GM12878 (cell line): ENCODE measurements at regions not wholly inside any gene's neighbourhood (a gene's known extent, or its start where the extent isn't known, plus 50 kb on each side); places are given as distances from the start of the nearest gene placed in this dataset.

ENCODE experiments used
- ATAC-seq: fragments of 200-7000 bp; cut with Tn5 transposase; 3 replicates; pipeline ENCODE4 v1.9.1; 2020; ENCODE audit warnings: mild to moderate bottlenecking, moderate library complexity
- BruUV-seq: library from RNA; stranded (reverse); fragments of 400-500 nt; replicated peaks from 2 replicates; lab custom pipeline; 2021; lab: Mats Ljungman, UMichigan
- CTCF ChIA-PET: fragments of 300-600 bp; sonication (Branson Sonifier 250); formaldehyde crosslinking; extraction: SDS; loops from one replicate; lab custom pipeline; 2021; ENCODE audit warnings: inconsistent platforms; lab: Yijun Ruan, JAX
- POLR2A ChIA-PET: fragments of 350-600 bp; formaldehyde crosslinking; extraction: SDS; loops from one replicate; lab custom pipeline; 2021; ENCODE audit warnings: inconsistent platforms; lab: Charles Lee
- RAD21 ChIA-PET: fragments of 300-600 bp; sonication (Branson Sonifier 250); formaldehyde crosslinking; loops from one replicate; lab custom pipeline; 2023; ENCODE audit warnings: antibody characterized with exemption; ENCODE audit not compliant: unreplicated experiment; lab: Charles Lee
- SMC1A ChIA-PET: fragments of 300-600 bp; sonication (Branson Sonifier 250); formaldehyde crosslinking; loops from one replicate; lab custom pipeline; 2023; ENCODE audit not compliant: unreplicated experiment, uncharacterized antibody; lab: Charles Lee
- DNase-seq: peaks from one replicate; pipeline ENCODE4 v3.0.0-alpha.2; 2011; ENCODE audit warnings: low read depth, low spot score
- FAIRE-seq: peaks from 3 replicates; lab custom pipeline; 2011; peaks lifted over from hg19 to GRCh38; lab: Jason Lieb, UNC
- H2AFZ ChIP-seq: 2 replicates; pipeline ENCODE4 v1.6.0; 2011; ENCODE audit warnings: low read depth, low read length, control low read depth; ENCODE audit not compliant: control insufficient read depth
- H3K27ac ChIP-seq: 2 replicates; pipeline ENCODE4 v1.5.1; 2011; ENCODE audit warnings: control low read depth; ENCODE audit not compliant: control insufficient read depth, insufficient read depth
- H3K27me3 ChIP-seq, 2 experiments: replicated peaks in 1 of 2; 2 replicates each; pipeline versions ENCODE4 v1.6.0 to v1.6.1; 2011; ENCODE audit warnings: low read length in 1 of 2; ENCODE audit not compliant: control insufficient read depth in 2 of 2, insufficient read depth in 2 of 2
- H3K36me3 ChIP-seq, 2 experiments: 2 replicates each; pipeline ENCODE4 v1.5.1; 2011; ENCODE audit warnings: low read length in 1 of 2; ENCODE audit not compliant: control insufficient read depth in 2 of 2, insufficient read depth in 2 of 2
- H3K4me1 ChIP-seq: 2 replicates; pipeline ENCODE4 v1.6.1; 2011; ENCODE audit warnings: mild to moderate bottlenecking, low read length, moderate library complexity, mixed read lengths; ENCODE audit not compliant: control insufficient read depth, insufficient read depth
- H3K4me2 ChIP-seq: 2 replicates; pipeline ENCODE4 v1.6.0; 2011; ENCODE audit warnings: control low read depth; ENCODE audit not compliant: control insufficient read depth, insufficient read depth
- H3K4me3 ChIP-seq: fragments of 200-600 bp; sonication (generic); 2 replicates; pipeline ENCODE4 v1.5.1; 2016
- H3K79me2 ChIP-seq: 2 replicates; pipeline ENCODE4 v1.6.0; 2011; ENCODE audit warnings: low read length; ENCODE audit not compliant: control insufficient read depth, insufficient read depth
- H3K9ac ChIP-seq: 2 replicates; pipeline ENCODE4 v1.8.0; 2011; ENCODE audit warnings: low read length, control low read depth, mixed read lengths; ENCODE audit not compliant: control insufficient read depth, insufficient read depth
- H3K9me3 ChIP-seq: replicated peaks from 3 replicates; pipeline ENCODE4 v1.5.1; 2011; ENCODE audit warnings: mild to moderate bottlenecking, low read length; ENCODE audit not compliant: control insufficient read depth, insufficient read depth
- H4K20me1 ChIP-seq: 2 replicates; pipeline ENCODE4 v1.6.0; 2011; ENCODE audit not compliant: control insufficient read depth, insufficient read depth
- ATF7 ChIP-seq: fragments of 450-650 bp; IDR thresholded peaks from 2 replicates; pipeline ENCODE4 v1.6.1; 2016; ENCODE audit warnings: low read depth, mild to moderate bottlenecking
- CREM ChIP-seq: IDR thresholded peaks from 2 replicates; pipeline ENCODE4 v1.6.1; 2014; ENCODE audit warnings: antibody characterized with exemption, low read depth
- GATAD2B ChIP-seq: fragments of 450-650 bp; conservative IDR thresholded peaks from 2 replicates; pipeline ENCODE4 v1.6.1; 2017; ENCODE audit warnings: low read depth, mild to moderate bottlenecking, moderate library complexity
- RAD21 ChIP-seq: IDR thresholded peaks from 2 replicates; pipeline ENCODE4 v1.6.1; 2011; ENCODE audit warnings: mild to moderate bottlenecking, low read depth, low read length, moderate library complexity; ENCODE audit not compliant: insufficient read depth
- RUNX3 ChIP-seq: IDR thresholded peaks from 2 replicates; pipeline ENCODE4 v1.6.1; 2012; ENCODE audit warnings: low read length, inconsistent platforms
- SIN3A ChIP-seq: IDR thresholded peaks from 2 replicates; pipeline ENCODE4 v1.6.1; 2012; ENCODE audit warnings: low read depth, low read length, improper control_type of control experiment
- WGBS: methylation state at CpG from one replicate; pipeline ENCODE4 v1.1.6; 2016; ENCODE audit warnings: low lambda C conversion rate; ENCODE audit not compliant: insufficient replicate concordance, insufficient coverage; ENCODE audit errors: missing lambda C conversion rate; 5-methylcytosine and 5-hydroxymethylcytosine counted together
- in situ Hi-C: fragments of 300-500 bp; cut with MboI; formaldehyde crosslinking; loops from 9 replicates; pipeline ENCODE4 v1.14.3; 2018; ENCODE audit warnings: mixed read lengths
- intact Hi-C: fragments of 100-400 bp; cut with micrococcal nuclease; formaldehyde crosslinking; loops from one replicate; pipeline ENCODE4 v1.14.2; 2022; ENCODE audit not compliant: unreplicated experiment
- TF ChIP-seq, protein P1 (sequence below), 3 experiments: IDR thresholded peaks in 2 of 3; conservative IDR thresholded peaks in 1 of 3; 2 replicates each; pipeline ENCODE4 v1.5.1; 2011; ENCODE audit warnings: low read depth in 3 of 3, low read length in 3 of 3, mild to moderate bottlenecking in 3 of 3, control low read depth in 2 of 3, moderate library complexity in 2 of 3, inconsistent platforms in 1 of 3, mixed read lengths in 1 of 3; ENCODE audit not compliant: control insufficient read depth in 2 of 3, insufficient read depth in 1 of 3; ENCODE audit errors: extremely low read depth in 1 of 3
- TF ChIP-seq, protein P2 (sequence below): fragments of 450-650 bp; IDR thresholded peaks from 2 replicates; pipeline ENCODE4 v1.6.1; 2018; ENCODE audit warnings: mild to moderate bottlenecking, low read depth, moderate library complexity; ENCODE audit not compliant: partially characterized antibody
- TF ChIP-seq, protein P3 (sequence below): fragments of 150-350 bp; IDR thresholded peaks from 2 replicates; pipeline ENCODE4 v1.6.1; 2016; ENCODE audit warnings: low read depth, low read length

- Histone ChIP-seq H3K4me3 (no peak overlapping the region), H3K36me3 (no peaks in the 10 kb centered on the region), H3K4me2 (no peak overlapping the region), H3K27me3 (no peaks in the 10 kb centered on the region), H3K79me2 (no peaks in the 10 kb centered on the region), H3K9ac (no peak overlapping the region), H2AFZ (no peak overlapping the region), H3K9me3 (peaks cover 7% of the 10 kb centered on the region; the same call in 2 of the 3 replicates), H4K20me1 (no peaks in the 10 kb centered on the region), H3K4me1 (peaks cover 14% of the 10 kb centered on the region; the same call in 1 of the 2 replicates), H3K27ac (no peak overlapping the region)
- RAD21 ChIA-PET: interaction anchor here (1.4 kb wide), 1 partner anchor 143 kb away, joined by 9 read pairs; no protein-coding TSS in a partner anchor
- no TSS peak for BruUV-seq
- DNase-seq: no peak
- no peak for TF ChIP-seq CREM
- TF ChIP-seq, protein P1, sequence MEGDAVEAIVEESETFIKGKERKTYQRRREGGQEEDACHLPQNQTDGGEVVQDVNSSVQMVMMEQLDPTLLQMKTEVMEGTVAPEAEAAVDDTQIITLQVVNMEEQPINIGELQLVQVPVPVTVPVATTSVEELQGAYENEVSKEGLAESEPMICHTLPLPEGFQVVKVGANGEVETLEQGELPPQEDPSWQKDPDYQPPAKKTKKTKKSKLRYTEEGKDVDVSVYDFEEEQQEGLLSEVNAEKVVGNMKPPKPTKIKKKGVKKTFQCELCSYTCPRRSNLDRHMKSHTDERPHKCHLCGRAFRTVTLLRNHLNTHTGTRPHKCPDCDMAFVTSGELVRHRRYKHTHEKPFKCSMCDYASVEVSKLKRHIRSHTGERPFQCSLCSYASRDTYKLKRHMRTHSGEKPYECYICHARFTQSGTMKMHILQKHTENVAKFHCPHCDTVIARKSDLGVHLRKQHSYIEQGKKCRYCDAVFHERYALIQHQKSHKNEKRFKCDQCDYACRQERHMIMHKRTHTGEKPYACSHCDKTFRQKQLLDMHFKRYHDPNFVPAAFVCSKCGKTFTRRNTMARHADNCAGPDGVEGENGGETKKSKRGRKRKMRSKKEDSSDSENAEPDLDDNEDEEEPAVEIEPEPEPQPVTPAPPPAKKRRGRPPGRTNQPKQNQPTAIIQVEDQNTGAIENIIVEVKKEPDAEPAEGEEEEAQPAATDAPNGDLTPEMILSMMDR (IDR thresholded peaks at IDR 0.05 in 2 of 3, conservative IDR thresholded peaks at IDR 0.05 in 1 of 3; ENCODE audit: control insufficient read depth in 2 of 3, extremely low read depth in 1 of 3, insufficient read depth in 1 of 3, low read depth in 3 of 3, low read length in 3 of 3): no peak
- TF ChIP-seq RAD21: no peak
- no peak for TF ChIP-seq SIN3A
- no peak for TF ChIP-seq GATAD2B
- no peak for TF ChIP-seq ATF7
- no peak for TF ChIP-seq RUNX3
- TF ChIP-seq, protein P2, sequence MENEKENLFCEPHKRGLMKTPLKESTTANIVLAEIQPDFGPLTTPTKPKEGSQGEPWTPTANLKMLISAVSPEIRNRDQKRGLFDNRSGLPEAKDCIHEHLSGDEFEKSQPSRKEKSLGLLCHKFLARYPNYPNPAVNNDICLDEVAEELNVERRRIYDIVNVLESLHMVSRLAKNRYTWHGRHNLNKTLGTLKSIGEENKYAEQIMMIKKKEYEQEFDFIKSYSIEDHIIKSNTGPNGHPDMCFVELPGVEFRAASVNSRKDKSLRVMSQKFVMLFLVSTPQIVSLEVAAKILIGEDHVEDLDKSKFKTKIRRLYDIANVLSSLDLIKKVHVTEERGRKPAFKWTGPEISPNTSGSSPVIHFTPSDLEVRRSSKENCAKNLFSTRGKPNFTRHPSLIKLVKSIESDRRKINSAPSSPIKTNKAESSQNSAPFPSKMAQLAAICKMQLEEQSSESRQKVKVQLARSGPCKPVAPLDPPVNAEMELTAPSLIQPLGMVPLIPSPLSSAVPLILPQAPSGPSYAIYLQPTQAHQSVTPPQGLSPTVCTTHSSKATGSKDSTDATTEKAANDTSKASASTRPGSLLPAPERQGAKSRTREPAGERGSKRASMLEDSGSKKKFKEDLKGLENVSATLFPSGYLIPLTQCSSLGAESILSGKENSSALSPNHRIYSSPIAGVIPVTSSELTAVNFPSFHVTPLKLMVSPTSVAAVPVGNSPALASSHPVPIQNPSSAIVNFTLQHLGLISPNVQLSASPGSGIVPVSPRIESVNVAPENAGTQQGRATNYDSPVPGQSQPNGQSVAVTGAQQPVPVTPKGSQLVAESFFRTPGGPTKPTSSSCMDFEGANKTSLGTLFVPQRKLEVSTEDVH: no peak
- TF ChIP-seq, protein P3, sequence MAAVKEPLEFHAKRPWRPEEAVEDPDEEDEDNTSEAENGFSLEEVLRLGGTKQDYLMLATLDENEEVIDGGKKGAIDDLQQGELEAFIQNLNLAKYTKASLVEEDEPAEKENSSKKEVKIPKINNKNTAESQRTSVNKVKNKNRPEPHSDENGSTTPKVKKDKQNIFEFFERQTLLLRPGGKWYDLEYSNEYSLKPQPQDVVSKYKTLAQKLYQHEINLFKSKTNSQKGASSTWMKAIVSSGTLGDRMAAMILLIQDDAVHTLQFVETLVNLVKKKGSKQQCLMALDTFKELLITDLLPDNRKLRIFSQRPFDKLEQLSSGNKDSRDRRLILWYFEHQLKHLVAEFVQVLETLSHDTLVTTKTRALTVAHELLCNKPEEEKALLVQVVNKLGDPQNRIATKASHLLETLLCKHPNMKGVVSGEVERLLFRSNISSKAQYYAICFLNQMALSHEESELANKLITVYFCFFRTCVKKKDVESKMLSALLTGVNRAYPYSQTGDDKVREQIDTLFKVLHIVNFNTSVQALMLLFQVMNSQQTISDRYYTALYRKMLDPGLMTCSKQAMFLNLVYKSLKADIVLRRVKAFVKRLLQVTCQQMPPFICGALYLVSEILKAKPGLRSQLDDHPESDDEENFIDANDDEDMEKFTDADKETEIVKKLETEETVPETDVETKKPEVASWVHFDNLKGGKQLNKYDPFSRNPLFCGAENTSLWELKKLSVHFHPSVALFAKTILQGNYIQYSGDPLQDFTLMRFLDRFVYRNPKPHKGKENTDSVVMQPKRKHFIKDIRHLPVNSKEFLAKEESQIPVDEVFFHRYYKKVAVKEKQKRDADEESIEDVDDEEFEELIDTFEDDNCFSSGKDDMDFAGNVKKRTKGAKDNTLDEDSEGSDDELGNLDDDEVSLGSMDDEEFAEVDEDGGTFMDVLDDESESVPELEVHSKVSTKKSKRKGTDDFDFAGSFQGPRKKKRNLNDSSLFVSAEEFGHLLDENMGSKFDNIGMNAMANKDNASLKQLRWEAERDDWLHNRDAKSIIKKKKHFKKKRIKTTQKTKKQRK: no peak
- intact Hi-C loops: loop anchor here (1.0 to 10.0 kb wide), 5 partner anchors 47 to 961 kb away; no protein-coding TSS in a partner anchor
- ATAC-seq: no peak
- FAIRE-seq: no peak
- SMC1A ChIA-PET: interaction anchor here (1.1 to 1.3 kb wide), 2 partner anchors 12 to 467 kb away, joined by 3 read pairs; no protein-coding TSS in a partner anchor
- 35% methylated on average over 3 of the region's 3 CpGs for WGBS
- POLR2A ChIA-PET: interaction anchor here (0.5 kb wide), 1 partner anchor 142 kb away, joined by 4 read pairs; no protein-coding TSS in a partner anchor
- CTCF ChIA-PET: interaction anchor here (0.7 to 2.3 kb wide), 11 partner anchors 12 to 634 kb away, joined by 3 to 20 read pairs (median 3); no protein-coding TSS in a partner anchor
- in situ Hi-C loops: loop anchor here (10.0 kb wide), 1 partner anchor 469 kb away; no protein-coding TSS in a partner anchor
Observed at GRCh38 chr10:61283481-61284221, 169.5 kb downstream of the TMEM26 start.
